Stomach (tissue), 8 donors: ENCODE measurements at regions not wholly inside any gene's neighbourhood (a gene's known extent, or its start where the extent isn't known, plus 50 kb on each side); places are given as distances from the start of the nearest gene placed in this dataset.

Source experiments
- DNase-seq, 2 donors: peaks; one replicate each; pipeline versions ENCODE4 v3.0.0 to v3.0.0-alpha.2; 2013 to 2019
- H3K27ac ChIP-seq, 5 donors: fragments of 200-600 bp in 4 of 5; sonication (generic) in 4 of 5; one replicate each; pipeline ENCODE4 v1.5.1; 2013 to 2019; ENCODE audit warnings: mild to moderate bottlenecking in 1 of 5, moderate library complexity in 1 of 5
- H3K27me3 ChIP-seq, 3 donors: fragments of 200-600 bp; sonication (generic); one replicate each; pipeline ENCODE4 v1.5.1; 2017 to 2019; ENCODE audit warnings: mixed run types in 1 of 3
- H3K36me3 ChIP-seq, 4 donors: fragments of 200-600 bp; sonication (generic); 1 replicate in 3 of 4; 2 replicates in 1 of 4; pipeline ENCODE4 v1.5.1; 2016 to 2019
- H3K4me1 ChIP-seq, 4 donors: fragments of 200-600 bp; sonication (generic); one replicate each; pipeline ENCODE4 v1.5.1; 2016 to 2019
- H3K4me3 ChIP-seq, 4 donors: fragments of 200-600 bp; sonication (generic) in 3 of 4; one replicate each; pipeline ENCODE4 v1.5.1; 2016 to 2019; ENCODE audit warnings: mild to moderate bottlenecking in 1 of 4
- H3K9me3 ChIP-seq, 4 donors: fragments of 200-600 bp; sonication (generic); one replicate each; pipeline ENCODE4 v1.5.1; 2016 to 2019
- EP300 ChIP-seq: sonication (generic); formaldehyde crosslinking; IDR thresholded peaks from one replicate; pipeline ENCODE4 v1.6.1; 2017; ENCODE audit warnings: antibody characterized with exemption
- POLR2A ChIP-seq, 4 donors: fragments of 450-650 bp; IDR thresholded peaks; one replicate each; pipeline ENCODE4 v1.6.1; 2016; ENCODE audit warnings: antibody characterized with exemption in 4 of 4, control low read depth in 2 of 4, mild to moderate bottlenecking in 1 of 4, moderate library complexity in 1 of 4
- POLR2AphosphoS5 ChIP-seq, 3 donors: sonication (generic); formaldehyde crosslinking; IDR thresholded peaks; one replicate each; pipeline ENCODE4 v1.6.1; 2016; ENCODE audit warnings: antibody characterized with exemption in 3 of 3
- WGBS, 5 donors: extraction: QIAGEN DNeasy Blood & Tissue Kit in 3 of 5; methylation state at CpG; one replicate each; pipeline versions ENCODE4 v1.1.5 to v1.1.7; 2013 to 2018; 5-methylcytosine and 5-hydroxymethylcytosine counted together
- intact Hi-C: fragments of 100-400 bp; cut with DNase I; formaldehyde crosslinking; loops from one replicate; pipeline ENCODE4 v1.15.1; 2023; ENCODE audit warnings: low total_unique reads
- TF ChIP-seq, protein P1 (sequence below), 7 experiments: fragments of 450-650 bp in 4 of 7; fragments of 200-600 bp in 3 of 7; sonication (generic) in 3 of 7; IDR thresholded peaks; one replicate each; pipeline ENCODE4 v1.5.1; 2016 to 2019; ENCODE audit warnings: antibody characterized with exemption in 7 of 7, control low read depth in 2 of 7, mild to moderate bottlenecking in 1 of 7
- donor health status: healthy with polysubstance abuse.
- donor health status: Bipolar disorder and iron deficiency.
- donor health status: healthy.

DNA sequence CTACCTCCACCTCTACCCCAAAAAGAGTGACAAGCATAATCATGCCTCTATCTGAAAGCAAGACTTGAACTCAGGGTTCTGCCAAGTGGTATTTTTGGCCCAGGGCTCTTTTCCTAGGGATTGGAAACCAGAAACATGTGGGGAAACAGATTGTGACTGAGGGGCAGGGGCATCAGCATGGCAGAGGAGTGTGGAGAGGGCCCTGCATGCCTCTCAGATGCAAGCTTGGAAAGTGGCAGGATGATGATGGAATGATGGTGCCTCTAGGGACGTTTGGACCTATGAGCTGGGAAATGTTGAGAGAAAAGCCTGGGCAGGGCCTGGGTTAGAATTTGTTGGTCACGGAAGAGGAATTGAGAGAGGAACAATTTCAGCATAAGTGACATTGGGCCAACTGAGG is 78.4 kb upstream of the LEP start:
- TF ChIP-seq, protein P1, sequence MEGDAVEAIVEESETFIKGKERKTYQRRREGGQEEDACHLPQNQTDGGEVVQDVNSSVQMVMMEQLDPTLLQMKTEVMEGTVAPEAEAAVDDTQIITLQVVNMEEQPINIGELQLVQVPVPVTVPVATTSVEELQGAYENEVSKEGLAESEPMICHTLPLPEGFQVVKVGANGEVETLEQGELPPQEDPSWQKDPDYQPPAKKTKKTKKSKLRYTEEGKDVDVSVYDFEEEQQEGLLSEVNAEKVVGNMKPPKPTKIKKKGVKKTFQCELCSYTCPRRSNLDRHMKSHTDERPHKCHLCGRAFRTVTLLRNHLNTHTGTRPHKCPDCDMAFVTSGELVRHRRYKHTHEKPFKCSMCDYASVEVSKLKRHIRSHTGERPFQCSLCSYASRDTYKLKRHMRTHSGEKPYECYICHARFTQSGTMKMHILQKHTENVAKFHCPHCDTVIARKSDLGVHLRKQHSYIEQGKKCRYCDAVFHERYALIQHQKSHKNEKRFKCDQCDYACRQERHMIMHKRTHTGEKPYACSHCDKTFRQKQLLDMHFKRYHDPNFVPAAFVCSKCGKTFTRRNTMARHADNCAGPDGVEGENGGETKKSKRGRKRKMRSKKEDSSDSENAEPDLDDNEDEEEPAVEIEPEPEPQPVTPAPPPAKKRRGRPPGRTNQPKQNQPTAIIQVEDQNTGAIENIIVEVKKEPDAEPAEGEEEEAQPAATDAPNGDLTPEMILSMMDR (IDR thresholded peaks at IDR 0.05), result no peak
- no peak for TF ChIP-seq POLR2A (IDR thresholded peaks at IDR 0.05)
- no peak for TF ChIP-seq EP300
- H3K4me3 ChIP-seq, result no peak overlapping the region
- WGBS, 5 donors, result 71 to 83% (median 79%) methylated on average over 2 of the region's 2 CpGs
- H3K36me3 ChIP-seq, result no peaks in the 10 kb centered on the region
- H3K4me1 ChIP-seq, result peaks cover 16 to 17% (median 17%) of the 10 kb centered on the region in 4 donors
- H3K27ac ChIP-seq, result no peak overlapping the region
- H3K9me3 ChIP-seq, result no peaks in the 10 kb centered on the region
- peaks cover 4 to 91% (median 32%) of the 10 kb centered on the region in 3 donors for H3K27me3 ChIP-seq
- intact Hi-C loops, result no loop called here
- DNase-seq, result no peak

DNA sequence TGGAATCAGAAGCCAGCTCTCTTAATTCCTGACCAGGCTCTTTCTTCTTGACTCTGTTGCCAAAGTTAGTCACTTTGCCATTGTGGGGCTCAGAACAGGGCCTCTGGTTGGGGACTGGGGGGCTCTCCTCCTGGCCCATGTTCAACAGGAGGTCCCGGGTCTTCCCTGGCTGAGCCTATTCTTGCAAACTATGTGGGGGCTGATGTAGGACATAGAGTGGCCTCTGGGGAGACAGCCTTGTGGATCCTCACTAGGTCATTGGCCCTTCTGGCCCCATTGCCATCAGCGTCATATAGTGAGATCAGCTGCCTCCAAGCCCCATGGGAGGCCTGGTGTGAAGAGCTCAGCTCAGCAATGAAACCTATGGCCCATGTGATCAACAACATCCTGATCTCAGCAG is 77.6 kb upstream of the LEP start:
- TF ChIP-seq POLR2AphosphoS5 (IDR thresholded peaks at IDR 0.05) (no peak), EP300 (no peak), POLR2A (IDR thresholded peaks at IDR 0.05) (no peak)
- TF ChIP-seq, protein P1 (IDR thresholded peaks at IDR 0.05), result no peak
- 88 to 95% (median 95%) methylated on average over 2 of the region's 2 CpGs for WGBS, 5 donors
- no peaks in the 10 kb centered on the region for H3K9me3 ChIP-seq
- H3K4me1 ChIP-seq, result peaks cover 21 to 25% (median 25%) of the 10 kb centered on the region in 4 donors
- no peaks in the 10 kb centered on the region for H3K36me3 ChIP-seq
- peaks cover 10 to 91% (median 40%) of the 10 kb centered on the region in 3 donors for H3K27me3 ChIP-seq
- no peak for DNase-seq
- H3K4me3 ChIP-seq, result no peak overlapping the region
- H3K27ac ChIP-seq, result no peak overlapping the region
- intact Hi-C loops, result no loop called here

DNA sequence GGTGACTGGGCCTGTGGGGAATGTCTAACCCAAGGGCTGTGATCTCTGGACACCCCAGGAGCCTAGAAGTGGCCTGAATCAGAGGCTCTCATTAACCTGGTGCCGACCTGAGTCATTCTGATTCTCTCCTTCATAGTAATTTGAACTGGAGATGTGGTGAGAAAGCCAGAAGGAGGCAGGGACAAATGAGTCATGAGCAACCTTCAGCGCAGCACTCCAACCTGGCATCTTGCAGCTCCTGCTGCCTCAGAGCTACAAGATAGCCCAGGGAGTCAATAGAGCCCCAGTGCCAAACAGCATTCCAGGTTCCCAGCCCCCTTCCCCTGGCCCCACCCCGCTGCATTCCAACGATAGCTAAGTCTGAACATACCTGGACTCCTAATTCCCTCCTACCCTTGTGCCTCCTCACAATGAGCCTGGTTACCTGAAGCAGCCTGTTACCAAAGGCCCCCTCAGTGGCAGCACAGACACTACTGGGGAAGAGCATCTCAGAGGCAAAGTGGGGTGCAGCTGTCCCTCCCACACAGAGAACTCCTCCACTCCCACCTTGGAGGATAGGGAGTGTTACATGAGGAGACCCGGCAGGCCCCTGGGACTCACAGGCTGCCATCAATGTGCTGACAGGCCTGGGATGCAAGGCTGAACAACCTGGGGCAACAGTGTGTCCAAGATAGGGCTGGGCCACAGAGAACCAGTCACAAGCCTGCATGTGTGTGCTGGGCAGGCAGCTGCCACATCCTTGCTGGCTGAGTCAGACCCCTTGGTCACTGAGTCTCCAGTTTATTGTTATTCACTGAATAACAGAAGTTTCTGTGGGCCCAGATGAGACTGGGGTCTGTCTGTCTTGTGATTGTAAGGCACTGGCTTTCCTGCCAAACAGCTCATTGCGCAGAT is 76.8 kb upstream of the LEP start:
- no peaks in the 10 kb centered on the region for H3K9me3 ChIP-seq
- no peak for DNase-seq
- H3K4me1 ChIP-seq, result peaks cover 21 to 29% (median 26%) of the 10 kb centered on the region in 4 donors
- no peaks in the 10 kb centered on the region for H3K36me3 ChIP-seq
- intact Hi-C loops, result no loop called here
- no peak overlapping the region for H3K4me3 ChIP-seq
- peaks cover 14 to 97% (median 47%) of the 10 kb centered on the region in 3 donors for H3K27me3 ChIP-seq
- TF ChIP-seq EP300, result no peak
- TF ChIP-seq POLR2AphosphoS5 (IDR thresholded peaks at IDR 0.05), result no peak
- TF ChIP-seq, protein P1 (IDR thresholded peaks at IDR 0.05), result no peak
- no peak for TF ChIP-seq POLR2A (IDR thresholded peaks at IDR 0.05)
- no peak overlapping the region for H3K27ac ChIP-seq
- 38 to 64% (median 51%) methylated on average over 5 to 6 of the region's 6 CpGs for WGBS, 5 donors

DNA sequence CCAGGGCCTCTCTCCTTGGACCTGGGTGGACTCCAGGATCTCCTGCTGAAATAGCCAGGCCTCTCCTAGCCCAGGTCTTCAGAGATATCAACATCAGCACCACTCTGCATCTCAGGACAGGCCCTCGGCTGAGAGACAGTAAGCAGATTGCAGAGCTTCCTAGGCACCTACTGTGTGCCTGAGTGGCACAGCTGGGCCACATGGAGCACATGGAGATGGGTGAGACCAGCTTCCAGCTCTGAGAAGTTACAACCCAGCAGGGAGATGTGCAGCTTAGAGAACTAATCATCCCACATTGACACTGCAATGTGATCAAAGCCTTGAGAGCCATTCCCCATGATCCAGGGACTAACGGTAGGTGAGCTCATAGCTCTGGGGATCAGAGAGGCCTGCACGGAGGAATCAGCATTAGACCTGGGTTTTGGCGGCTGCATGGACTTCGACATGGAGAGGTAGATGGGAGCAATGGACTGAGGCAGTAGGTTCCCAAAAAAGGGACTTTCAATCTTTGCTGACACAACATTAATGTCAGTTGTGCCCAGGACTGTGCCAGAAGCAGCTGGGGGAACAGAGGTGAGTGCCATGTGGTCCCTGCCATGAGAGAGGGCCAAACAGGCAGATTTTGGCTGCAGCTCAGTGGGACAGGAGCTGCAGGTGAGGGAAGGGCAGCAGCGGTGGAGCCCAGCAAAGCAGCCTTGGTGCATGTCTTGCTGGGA is 76.0 kb upstream of the LEP start:
- H3K9me3 ChIP-seq, result no peaks in the 10 kb centered on the region
- H3K4me3 ChIP-seq, result no peak overlapping the region
- H3K27ac ChIP-seq, result no peak overlapping the region
- H3K36me3 ChIP-seq, result no peaks in the 10 kb centered on the region
- H3K4me1 ChIP-seq, result peaks cover 21 to 29% (median 26%) of the 10 kb centered on the region in 4 donors
- H3K27me3 ChIP-seq, result peaks cover 14 to 98% (median 51%) of the 10 kb centered on the region in 3 donors
- intact Hi-C loops, result no loop called here
- no peak for DNase-seq
- TF ChIP-seq EP300 (no peak), POLR2AphosphoS5 (IDR thresholded peaks at IDR 0.05) (no peak), POLR2A (IDR thresholded peaks at IDR 0.05) (no peak)
- TF ChIP-seq, protein P1 (IDR thresholded peaks at IDR 0.05), result no peak
- 82 to 90% (median 87%) methylated on average over 6 of the region's 6 CpGs for WGBS, 5 donors
